Femur (tissue), 1 donor: ENCODE measurements at regions not wholly inside any gene's neighbourhood (a gene's known extent, or its start where the extent isn't known, plus 50 kb on each side); places are given as distances from the start of the nearest gene placed in this dataset.

Experiments
- DNase-seq: peaks from one replicate; pipeline ENCODE4 v3.0.0-alpha.2; 2017

DNA sequence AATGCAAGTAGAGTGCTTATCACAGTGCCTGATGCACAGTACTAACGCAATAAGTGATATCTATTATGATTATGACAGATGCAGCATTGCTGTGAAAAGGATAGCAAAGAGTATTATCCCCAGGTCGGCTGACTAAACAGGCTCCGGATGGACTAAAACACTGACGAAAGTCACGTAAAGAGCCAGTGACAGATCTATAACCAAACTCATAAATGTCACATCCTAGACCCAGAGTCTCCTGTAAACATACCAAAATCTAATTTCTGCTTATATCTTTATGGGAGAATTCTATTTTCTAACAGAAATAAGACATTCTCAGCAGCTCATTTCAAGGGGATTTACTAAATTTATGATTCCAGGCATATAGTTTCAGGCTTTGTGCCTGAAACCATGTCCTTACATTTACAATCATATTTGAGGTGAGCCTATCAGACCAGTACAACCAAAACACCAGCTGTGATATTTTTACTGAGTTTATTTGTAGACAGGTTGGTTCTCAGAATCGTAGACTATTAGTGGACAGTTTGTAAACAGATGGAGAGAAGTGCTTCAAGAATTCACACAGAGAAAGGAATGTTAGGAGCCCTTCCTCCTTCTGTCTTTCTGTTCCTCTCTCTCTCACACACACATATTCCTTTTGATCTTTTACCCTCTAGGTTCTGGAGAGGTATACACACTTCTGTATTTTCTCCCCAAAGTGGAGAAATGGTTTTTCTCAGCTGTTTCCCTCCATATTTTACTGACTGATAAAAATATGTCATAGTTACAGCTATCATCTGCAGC is 52.4 kb upstream of the WDR26 start:
- DNase-seq: no peak

DNA sequence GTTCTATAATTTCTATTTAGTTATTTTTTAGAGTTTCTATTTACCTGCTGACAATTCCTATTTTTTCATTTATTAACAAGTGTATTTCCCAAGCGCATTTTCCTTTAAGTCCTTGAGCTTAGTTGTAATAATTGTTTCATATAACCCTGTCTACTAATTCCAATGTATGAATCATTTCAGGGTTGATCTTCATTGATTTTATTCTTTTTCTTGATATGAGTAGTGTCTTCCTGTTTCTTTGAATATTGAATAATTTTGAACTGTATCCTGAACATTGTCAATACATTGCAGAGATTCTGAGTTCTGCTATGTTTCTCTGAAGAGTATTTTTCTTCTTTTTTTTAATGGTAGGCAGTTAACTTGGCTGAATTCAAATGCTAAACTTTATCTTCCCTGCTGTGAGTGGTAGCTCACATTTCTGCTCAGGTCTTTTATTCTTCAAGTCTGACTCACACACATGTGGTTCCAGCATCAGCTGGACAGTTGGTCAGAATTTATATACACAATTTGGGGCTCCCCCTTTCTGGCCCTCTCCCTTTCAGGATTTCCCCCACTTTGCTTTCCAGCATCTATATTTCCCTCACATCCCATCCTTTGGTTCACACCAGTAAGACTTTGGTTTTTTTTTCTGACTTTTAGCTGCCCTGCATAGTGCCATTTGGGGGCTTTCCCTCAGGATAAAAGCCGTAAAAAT is 54.4 kb upstream of the WDR26 start:
- no peak for DNase-seq

- DNase-seq: no peak
These were observed 55.2 kb upstream of the WDR26 start for GRCh38 chr1:224489534-224490365.

- no peak for DNase-seq
These were observed 56.2 kb upstream of the WDR26 start for GRCh38 chr1:224490549-224491537.

DNA sequence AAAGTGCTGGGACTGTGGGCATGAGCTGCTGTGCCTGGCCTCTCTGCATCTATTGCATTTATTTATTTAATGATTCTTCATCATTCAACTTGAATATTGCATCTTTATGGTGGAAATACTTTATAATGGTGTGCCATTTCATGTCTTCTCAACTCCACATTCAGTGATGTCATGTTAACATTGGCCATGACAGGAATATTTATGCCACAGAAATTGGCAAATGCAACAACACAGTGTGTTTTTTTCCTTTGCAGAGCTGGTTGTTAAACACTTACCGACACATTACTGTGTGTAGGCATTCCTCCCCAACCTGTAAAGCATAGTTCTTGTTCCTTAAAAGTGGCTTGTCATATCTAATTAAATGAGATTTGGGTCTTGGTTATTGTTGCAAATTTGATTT is 57.4 kb upstream of the WDR26 start:
- no peak for DNase-seq

GRCh38 chr1:224492632-224493031 is 58.0 kb upstream of the WDR26 start:
- no peak for DNase-seq

DNA sequence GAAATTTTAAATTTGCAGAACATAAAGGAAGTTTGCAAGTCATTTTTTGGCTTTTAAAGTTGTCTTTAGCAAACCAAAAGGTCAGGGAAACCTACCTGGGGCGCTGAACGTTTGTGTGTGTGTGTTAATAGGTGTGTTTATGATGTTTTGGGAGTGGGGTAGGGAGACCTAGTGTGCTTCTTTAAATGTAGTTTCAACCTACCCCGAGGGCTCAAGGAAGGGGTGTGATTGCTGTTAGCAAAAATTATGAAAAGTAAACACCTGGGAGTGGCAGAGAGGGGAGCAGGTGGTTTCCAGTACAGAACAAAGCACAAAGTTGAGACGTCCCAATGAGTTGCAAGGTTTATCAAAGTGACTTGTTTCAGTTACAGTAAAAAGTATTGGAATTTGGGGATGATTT is 58.7 kb upstream of the WDR26 start:
- no peak for DNase-seq

- DNase-seq: no peak
These were observed 59.7 kb upstream of the WDR26 start for GRCh38 chr1:224494343-224494742.

GRCh38 chr1:224495866-224496265 is 61.3 kb upstream of the WDR26 start:
- DNase-seq: no peak

DNA sequence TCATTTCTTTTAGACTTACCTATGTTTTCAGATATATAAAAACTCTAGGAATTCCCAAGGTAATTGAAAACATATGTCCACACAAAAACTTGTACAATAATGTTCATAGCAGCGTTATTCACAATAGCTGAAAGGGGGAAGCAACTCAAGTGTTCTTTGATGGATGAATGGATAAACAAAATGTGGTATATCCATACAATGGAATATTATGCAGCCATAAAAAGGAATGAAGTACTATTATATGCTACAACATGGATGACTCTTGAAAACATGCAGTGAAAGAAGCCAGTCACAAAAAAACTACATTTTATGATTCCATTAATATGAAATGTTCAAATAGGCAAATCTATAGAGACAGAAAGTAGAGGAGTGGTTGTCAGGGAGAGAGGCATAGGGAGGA is 62.2 kb upstream of the WDR26 start:
- DNase-seq: no peak

DNA sequence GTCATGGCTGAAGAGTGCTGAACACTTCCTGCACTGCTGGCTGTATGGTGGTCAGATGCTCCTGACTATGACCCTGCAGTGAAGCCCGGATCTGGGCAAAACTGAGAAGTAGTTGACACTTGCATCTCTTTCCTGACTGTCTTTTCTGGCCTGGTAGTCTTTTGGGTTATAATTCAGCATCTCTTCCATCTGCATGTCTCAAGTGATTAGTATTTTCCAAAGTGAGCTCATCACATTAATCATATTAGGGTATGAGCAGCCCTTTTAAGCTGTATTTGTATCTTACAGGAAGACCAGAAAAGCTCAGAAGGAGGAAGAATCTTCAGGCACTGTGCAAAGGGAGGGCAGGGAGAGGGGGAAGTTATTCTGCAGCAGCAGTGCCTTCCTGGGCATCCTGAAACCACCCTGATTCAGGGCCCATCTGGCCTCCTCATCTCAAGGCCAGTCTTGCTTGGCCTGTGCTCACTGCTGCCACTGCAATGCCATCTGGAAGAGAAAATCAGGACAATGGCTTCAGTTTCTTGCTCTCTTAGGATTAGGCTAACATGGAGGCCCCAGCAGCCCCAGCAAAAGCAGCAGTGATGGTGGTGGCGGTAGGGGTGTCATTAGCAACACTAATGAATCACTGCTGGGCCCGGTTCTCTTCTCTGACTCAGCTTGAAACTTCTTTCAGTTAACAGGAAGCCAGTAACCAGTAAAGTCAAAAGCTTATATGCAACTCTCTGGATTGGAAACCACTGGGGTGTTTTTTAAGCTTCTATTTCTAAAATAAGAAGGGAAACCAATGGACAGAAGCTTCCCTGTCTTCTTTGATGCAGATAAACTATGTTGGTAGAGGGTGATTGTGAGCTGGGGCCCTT is 63.3 kb upstream of the WDR26 start:
- no peak for DNase-seq

- no peak for DNase-seq
These were observed 64.1 kb upstream of the WDR26 start for GRCh38 chr1:224498574-224499170.

- DNase-seq: no peak
These were observed 64.6 kb upstream of the WDR26 start for GRCh38 chr1:224499204-224499603.

GRCh38 chr1:224500796-224501195 is 66.2 kb upstream of the WDR26 start:
- no peak for DNase-seq

DNA sequence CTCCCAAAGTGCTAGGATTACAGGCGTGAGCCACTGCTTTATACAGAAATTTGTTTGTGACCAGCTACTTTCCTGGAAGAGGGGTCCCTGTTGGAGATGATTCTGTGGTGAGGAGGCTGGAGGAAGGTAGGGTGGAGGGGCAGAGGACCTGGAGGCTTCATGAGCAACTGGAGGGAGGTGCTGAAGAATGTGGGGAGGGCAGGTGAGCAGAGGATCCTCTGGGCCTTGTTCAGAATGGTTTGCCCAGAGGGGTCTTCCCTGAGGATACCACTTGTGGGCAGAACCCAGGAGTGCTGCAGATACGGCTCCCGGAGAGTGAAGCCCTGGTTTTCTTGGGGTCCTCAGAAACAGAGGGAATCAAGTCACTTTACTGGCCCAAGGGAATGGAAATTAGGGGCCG is 67.2 kb upstream of the WDR26 start:
- DNase-seq: no peak

- no peak for DNase-seq
These were observed 68.0 kb upstream of the WDR26 start for GRCh38 chr1:224502459-224503160.

GRCh38 chr1:224503161-224504118 is 68.8 kb upstream of the WDR26 start:
- DNase-seq: peak; percentile 93

- DNase-seq: no peak
These were observed 69.9 kb upstream of the WDR26 start for GRCh38 chr1:224504297-224505041.
